ENCODE measurements at regions not wholly inside any gene's neighbourhood (a gene's known extent, or its start where the extent isn't known, plus 50 kb on each side); places are given as distances from the start of the nearest gene placed in this dataset.
"Not testable (repeated sequence)": the region's sequence is repeated elsewhere in the genome, so short reads cannot be mapped to it uniquely, and the experiment has no call there.

- Histone ChIP-seq H3K4me1 (peaks cover 0 to 5% (median 0%) of the 10 kb centered on the region in 9 donors), H3K27me3 (no peaks in the 10 kb centered on the region), H3K36me3 (no peaks in the 10 kb centered on the region), H3K9me3 (peaks cover 0 to 2% (median 0%) of the 10 kb centered on the region in 11 donors), H3K4me3 (no peak overlapping the region), H3K27ac (no peak overlapping the region)
- ATAC-seq (no peak), DNase-seq (no peak)
- no peak for TF ChIP-seq CTCF (IDR thresholded peaks at IDR 0.05)
- 83 to 93% methylated on average over 5 of the region's 5 CpGs for whole genome bisulfite sequencing, 2 donors
- intact Hi-C loops (cut with DNase I) = no loop called here
These were observed 264.9 kb downstream of the C12orf75 start for GRCh38 chr12:105595440-105595839.

GRCh38 chr12:105596731-105597130 lies 266.2 kb downstream of the C12orf75 start:
- H3K9me3 ChIP-seq = peaks cover 0 to 2% (median 0%) of the 10 kb centered on the region in 11 donors
- no peak overlapping the region for H3K27ac ChIP-seq
- no peak overlapping the region for H3K4me3 ChIP-seq
- DNase-seq (no peak), ATAC-seq (no peak)
- 85 to 87% methylated on average over 2 of the region's 2 CpGs for WGBS, 2 donors
- H3K27me3 ChIP-seq = no peaks in the 10 kb centered on the region
- TF ChIP-seq CTCF (IDR thresholded peaks at IDR 0.05) = no peak
- intact Hi-C loops (cut with DNase I) = no loop called here
- no peaks in the 10 kb centered on the region for H3K36me3 ChIP-seq
- H3K4me1 ChIP-seq = peaks cover 0 to 5% (median 0%) of the 10 kb centered on the region in 9 donors

GRCh38 chr12:105598031-105598430 lies 267.5 kb downstream of the C12orf75 start:
- ATAC-seq = no peak
- Histone ChIP-seq H3K4me3 (no peak overlapping the region), H3K4me1 (peaks cover 0 to 5% (median 0%) of the 10 kb centered on the region in 9 donors), H3K27me3 (no peaks in the 10 kb centered on the region), H3K27ac (no peak overlapping the region), H3K36me3 (no peaks in the 10 kb centered on the region), H3K9me3 (peaks cover 0 to 2% (median 0%) of the 10 kb centered on the region in 11 donors)
- no peak for TF ChIP-seq CTCF (IDR thresholded peaks at IDR 0.05)
- DNase-seq = no peak
- intact Hi-C loops (cut with DNase I) = no loop called here
- 93 to 94% methylated on average over 4 of the region's 4 CpGs for WGBS, 2 donors

GRCh38 chr12:105600911-105601545 lies 270.5 kb downstream of the C12orf75 start:
- DNase-seq (no peak), ATAC-seq (no peak)
- WGBS, 2 donors = 59 to 60% methylated on average over 2 of the region's 2 CpGs
- Histone ChIP-seq H3K4me3 (no peak overlapping the region), H3K4me1 (peaks cover 0 to under 1% (median 0%) of the 10 kb centered on the region in 9 donors), H3K27ac (no peak overlapping the region), H3K27me3 (no peaks in the 10 kb centered on the region), H3K9me3 (peaks cover 0 to 2% (median 0%) of the 10 kb centered on the region in 11 donors), H3K36me3 (no peaks in the 10 kb centered on the region)
- no peak for TF ChIP-seq CTCF (IDR thresholded peaks at IDR 0.05)
- intact Hi-C loops (cut with DNase I) = no loop called here

- H3K4me1 ChIP-seq; H3K27ac ChIP-seq; H3K36me3 ChIP-seq; H3K27me3 ChIP-seq; intact Hi-C loops (cut with DNase I); ATAC-seq; H3K9me3 ChIP-seq; H3K4me3 ChIP-seq; DNase-seq: not testable (repeated sequence)
- WGBS, 2 donors = 71 to 73% methylated on average over 5 of the region's 5 CpGs
These were observed 271.8 kb downstream of the C12orf75 start for GRCh38 chr12:105602312-105602711.

GRCh38 chr12:105604281-105604680 lies 273.8 kb downstream of the C12orf75 start:
- H3K4me3 ChIP-seq; DNase-seq; H3K27me3 ChIP-seq; ATAC-seq; H3K4me1 ChIP-seq; intact Hi-C loops (cut with DNase I); H3K36me3 ChIP-seq; H3K9me3 ChIP-seq; H3K27ac ChIP-seq: not testable (repeated sequence)
- 52 to 77% methylated on average over 3 of the region's 3 CpGs for WGBS, 2 donors

GRCh38 chr12:105606613-105607012 lies 276.1 kb downstream of the C12orf75 start:
- ATAC-seq = not testable (repeated sequence)

GRCh38 chr12:105609001-105609400 lies 278.5 kb downstream of the C12orf75 start:
- H3K36me3 ChIP-seq; H3K4me3 ChIP-seq; DNase-seq; H3K9me3 ChIP-seq; intact Hi-C loops (cut with DNase I); ATAC-seq; H3K27ac ChIP-seq; H3K27me3 ChIP-seq: not testable (repeated sequence)
- WGBS, 2 donors = 77 to 93% methylated on average over 3 of the region's 3 CpGs
- H3K4me1 ChIP-seq = peaks cover 0 to 15% (median 7%) of the 10 kb centered on the region in 9 donors

More at GRCh38 chr12:105606613-105607012, 276.1 kb downstream of the C12orf75 start:
- H3K4me3 ChIP-seq; H3K36me3 ChIP-seq; H3K27me3 ChIP-seq; H3K27ac ChIP-seq; intact Hi-C loops (cut with DNase I); H3K4me1 ChIP-seq; DNase-seq; H3K9me3 ChIP-seq: not testable (repeated sequence)
- 96 to 97% methylated on average over 1 of the region's 1 CpG for WGBS, 2 donors

Data from heart right ventricle (tissue), 16 donors.